GM12878 (cell line): ENCODE measurements at regions not wholly inside any gene's neighbourhood (a gene's known extent, or its start where the extent isn't known, plus 50 kb on each side); places are given as distances from the start of the nearest gene placed in this dataset.

Experiments used
- ATAC-seq: fragments of 200-7000 bp; cut with Tn5 transposase; 3 replicates; pipeline ENCODE4 v1.9.1; 2020; ENCODE audit warnings: mild to moderate bottlenecking, moderate library complexity
- BruUV-seq: library from RNA; stranded (reverse); fragments of 400-500 nt; replicated peaks from 2 replicates; lab custom pipeline; 2021; lab: Mats Ljungman, UMichigan
- CTCF ChIA-PET: fragments of 300-600 bp; sonication (Branson Sonifier 250); formaldehyde crosslinking; extraction: SDS; loops from one replicate; lab custom pipeline; 2021; ENCODE audit warnings: inconsistent platforms; lab: Yijun Ruan, JAX
- POLR2A ChIA-PET: fragments of 350-600 bp; formaldehyde crosslinking; extraction: SDS; loops from one replicate; lab custom pipeline; 2021; ENCODE audit warnings: inconsistent platforms; lab: Charles Lee
- RAD21 ChIA-PET: fragments of 300-600 bp; sonication (Branson Sonifier 250); formaldehyde crosslinking; loops from one replicate; lab custom pipeline; 2023; ENCODE audit warnings: antibody characterized with exemption; ENCODE audit not compliant: unreplicated experiment; lab: Charles Lee
- SMC1A ChIA-PET: fragments of 300-600 bp; sonication (Branson Sonifier 250); formaldehyde crosslinking; loops from one replicate; lab custom pipeline; 2023; ENCODE audit not compliant: unreplicated experiment, uncharacterized antibody; lab: Charles Lee
- DNase-seq: peaks from one replicate; pipeline ENCODE4 v3.0.0-alpha.2; 2011; ENCODE audit warnings: low read depth, low spot score
- FAIRE-seq: peaks from 3 replicates; lab custom pipeline; 2011; peaks lifted over from hg19 to GRCh38; lab: Jason Lieb, UNC
- H2AFZ ChIP-seq: 2 replicates; pipeline ENCODE4 v1.6.0; 2011; ENCODE audit warnings: low read depth, low read length, control low read depth; ENCODE audit not compliant: control insufficient read depth
- H3K27ac ChIP-seq: 2 replicates; pipeline ENCODE4 v1.5.1; 2011; ENCODE audit warnings: control low read depth; ENCODE audit not compliant: control insufficient read depth, insufficient read depth
- H3K27me3 ChIP-seq, 2 experiments: replicated peaks in 1 of 2; 2 replicates each; pipeline versions ENCODE4 v1.6.0 to v1.6.1; 2011; ENCODE audit warnings: low read length in 1 of 2; ENCODE audit not compliant: control insufficient read depth in 2 of 2, insufficient read depth in 2 of 2
- H3K36me3 ChIP-seq, 2 experiments: 2 replicates each; pipeline ENCODE4 v1.5.1; 2011; ENCODE audit warnings: low read length in 1 of 2; ENCODE audit not compliant: control insufficient read depth in 2 of 2, insufficient read depth in 2 of 2
- H3K4me1 ChIP-seq: 2 replicates; pipeline ENCODE4 v1.6.1; 2011; ENCODE audit warnings: mild to moderate bottlenecking, low read length, moderate library complexity, mixed read lengths; ENCODE audit not compliant: control insufficient read depth, insufficient read depth
- H3K4me2 ChIP-seq: 2 replicates; pipeline ENCODE4 v1.6.0; 2011; ENCODE audit warnings: control low read depth; ENCODE audit not compliant: control insufficient read depth, insufficient read depth
- H3K4me3 ChIP-seq: fragments of 200-600 bp; sonication (generic); 2 replicates; pipeline ENCODE4 v1.5.1; 2016
- H3K79me2 ChIP-seq: 2 replicates; pipeline ENCODE4 v1.6.0; 2011; ENCODE audit warnings: low read length; ENCODE audit not compliant: control insufficient read depth, insufficient read depth
- H3K9ac ChIP-seq: 2 replicates; pipeline ENCODE4 v1.8.0; 2011; ENCODE audit warnings: low read length, control low read depth, mixed read lengths; ENCODE audit not compliant: control insufficient read depth, insufficient read depth
- H3K9me3 ChIP-seq: replicated peaks from 3 replicates; pipeline ENCODE4 v1.5.1; 2011; ENCODE audit warnings: mild to moderate bottlenecking, low read length; ENCODE audit not compliant: control insufficient read depth, insufficient read depth
- H4K20me1 ChIP-seq: 2 replicates; pipeline ENCODE4 v1.6.0; 2011; ENCODE audit not compliant: control insufficient read depth, insufficient read depth
- EP300 ChIP-seq, 2 experiments: fragments of 150-350 bp in 1 of 2; IDR thresholded peaks; 2 replicates each; pipeline ENCODE4 v1.6.1; 2011 to 2012; ENCODE audit warnings: low read depth in 2 of 2, low read length in 2 of 2, borderline replicate concordance in 1 of 2, improper control_type of control experiment in 1 of 2, inconsistent platforms in 1 of 2; ENCODE audit not compliant: control insufficient read depth in 1 of 2
- KLF5 ChIP-seq: fragments of 450-650 bp; IDR thresholded peaks from 2 replicates; pipeline ENCODE4 v1.6.1; 2014; ENCODE audit warnings: mild to moderate bottlenecking; ENCODE audit not compliant: partially characterized antibody
- NR2C1 ChIP-seq: fragments of 450-650 bp; IDR thresholded peaks from 2 replicates; pipeline ENCODE4 v1.6.1; 2017; ENCODE audit warnings: antibody characterized with exemption, mild to moderate bottlenecking, moderate library complexity
- PAX8 ChIP-seq: fragments of 450-650 bp; IDR thresholded peaks from 2 replicates; pipeline ENCODE4 v1.6.1; 2017; ENCODE audit warnings: mild to moderate bottlenecking, moderate library complexity
- TARDBP ChIP-seq: IDR thresholded peaks from 2 replicates; pipeline ENCODE4 v1.6.1; 2016; ENCODE audit warnings: borderline replicate concordance
- TCF12 ChIP-seq: IDR thresholded peaks from 2 replicates; pipeline ENCODE4 v1.6.1; 2011; ENCODE audit warnings: low read depth, mild to moderate bottlenecking, low read length
- TCF7 ChIP-seq: IDR thresholded peaks from 2 replicates; pipeline ENCODE4 v1.6.1; 2014; ENCODE audit warnings: antibody characterized with exemption, borderline replicate concordance
- YBX1 ChIP-seq: fragments of 450-650 bp; IDR thresholded peaks from 2 replicates; pipeline ENCODE4 v1.6.1; 2016; ENCODE audit warnings: antibody characterized with exemption
- ZNF24 ChIP-seq: fragments of 450-650 bp; IDR thresholded peaks from 2 replicates; pipeline ENCODE4 v1.6.1; 2017; ENCODE audit warnings: antibody characterized with exemption, mild to moderate bottlenecking
- ZNF274 ChIP-seq: IDR thresholded peaks from one replicate; pipeline ENCODE4 v1.8.0; 2011; ENCODE audit not compliant: insufficient read length, insufficient read depth
- WGBS: methylation state at CpG from one replicate; pipeline ENCODE4 v1.1.6; 2016; ENCODE audit warnings: low lambda C conversion rate; ENCODE audit not compliant: insufficient replicate concordance, insufficient coverage; ENCODE audit errors: missing lambda C conversion rate; 5-methylcytosine and 5-hydroxymethylcytosine counted together
- in situ Hi-C: fragments of 300-500 bp; cut with MboI; formaldehyde crosslinking; loops from 9 replicates; pipeline ENCODE4 v1.14.3; 2018; ENCODE audit warnings: mixed read lengths
- intact Hi-C: fragments of 100-400 bp; cut with micrococcal nuclease; formaldehyde crosslinking; loops from one replicate; pipeline ENCODE4 v1.14.2; 2022; ENCODE audit not compliant: unreplicated experiment
- TF ChIP-seq, protein P1 (sequence below): IDR thresholded peaks from 2 replicates; pipeline ENCODE4 v1.6.1; 2012; ENCODE audit warnings: low read length, inconsistent platforms
- TF ChIP-seq, protein P2 (sequence below): fragments of 450-650 bp; IDR thresholded peaks from 2 replicates; pipeline ENCODE4 v1.6.1; 2017; ENCODE audit warnings: antibody characterized with exemption, mild to moderate bottlenecking, moderate library complexity

- Histone ChIP-seq H3K4me2 (no peak overlapping the region), H3K9me3 (no peaks in the 10 kb centered on the region), H3K9ac (no peak overlapping the region), H3K27me3 (no peaks in the 10 kb centered on the region), H3K27ac (no peak overlapping the region), H4K20me1 (no peaks in the 10 kb centered on the region), H3K4me3 (no peak overlapping the region), H3K4me1 (no peaks in the 10 kb centered on the region), H2AFZ (no peak overlapping the region), H3K79me2 (no peaks in the 10 kb centered on the region), H3K36me3 (no peaks in the 10 kb centered on the region)
- RAD21 ChIA-PET: no interaction called here
- CTCF ChIA-PET: interaction anchor here (1.1 kb wide), 1 partner anchor 19 kb away, joined by 3 read pairs; no protein-coding TSS in a partner anchor
- BruUV-seq: no TSS peak
- POLR2A ChIA-PET: no interaction called here
- no peak for DNase-seq
- FAIRE-seq: no peak
- intact Hi-C loops: no loop called here
- SMC1A ChIA-PET: interaction anchor here (0.8 to 1.9 kb wide), 2 partner anchors 10 to 12 kb away, joined by 3 to 5 read pairs; no protein-coding TSS in a partner anchor
- no peak for ATAC-seq
- no peak for TF ChIP-seq TARDBP
- in situ Hi-C loops: no loop called here
- WGBS: 67% methylated on average over 5 of the region's 5 CpGs
These were observed 185.2 kb upstream of the SLC38A2 start for GRCh38 chr12:46557539-46558373.

- no peaks in the 10 kb centered on the region for H3K4me1 ChIP-seq
- no peak overlapping the region for H3K4me2 ChIP-seq
- no peak overlapping the region for H3K4me3 ChIP-seq
- no peak for DNase-seq
- SMC1A ChIA-PET: interaction anchor here (1.7 kb wide), 1 partner anchor 10 kb away, joined by 8 read pairs; no protein-coding TSS in a partner anchor
- no peak for FAIRE-seq
- POLR2A ChIA-PET: no interaction called here
- H3K27me3 ChIP-seq: no peaks in the 10 kb centered on the region
- no peaks in the 10 kb centered on the region for H3K79me2 ChIP-seq
- no TSS peak for BruUV-seq
- in situ Hi-C loops: no loop called here
- H3K36me3 ChIP-seq: no peaks in the 10 kb centered on the region
- no peak overlapping the region for H2AFZ ChIP-seq
- intact Hi-C loops: no loop called here
- H3K9ac ChIP-seq: no peak overlapping the region
- no peak for ATAC-seq
- RAD21 ChIA-PET: no interaction called here
- CTCF ChIA-PET: no interaction called here
- no peaks in the 10 kb centered on the region for H3K9me3 ChIP-seq
- no peaks in the 10 kb centered on the region for H4K20me1 ChIP-seq
- WGBS: 69% methylated on average over 6 of the region's 6 CpGs
- H3K27ac ChIP-seq: no peak overlapping the region
- TF ChIP-seq, protein P1, sequence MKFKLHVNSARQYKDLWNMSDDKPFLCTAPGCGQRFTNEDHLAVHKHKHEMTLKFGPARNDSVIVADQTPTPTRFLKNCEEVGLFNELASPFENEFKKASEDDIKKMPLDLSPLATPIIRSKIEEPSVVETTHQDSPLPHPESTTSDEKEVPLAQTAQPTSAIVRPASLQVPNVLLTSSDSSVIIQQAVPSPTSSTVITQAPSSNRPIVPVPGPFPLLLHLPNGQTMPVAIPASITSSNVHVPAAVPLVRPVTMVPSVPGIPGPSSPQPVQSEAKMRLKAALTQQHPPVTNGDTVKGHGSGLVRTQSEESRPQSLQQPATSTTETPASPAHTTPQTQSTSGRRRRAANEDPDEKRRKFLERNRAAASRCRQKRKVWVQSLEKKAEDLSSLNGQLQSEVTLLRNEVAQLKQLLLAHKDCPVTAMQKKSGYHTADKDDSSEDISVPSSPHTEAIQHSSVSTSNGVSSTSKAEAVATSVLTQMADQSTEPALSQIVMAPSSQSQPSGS: no peak
- no peak for TF ChIP-seq ZNF274
- TF ChIP-seq PAX8: no peak
- TF ChIP-seq TCF7: no peak
- TF ChIP-seq NR2C1: no peak
- TF ChIP-seq, protein P2, sequence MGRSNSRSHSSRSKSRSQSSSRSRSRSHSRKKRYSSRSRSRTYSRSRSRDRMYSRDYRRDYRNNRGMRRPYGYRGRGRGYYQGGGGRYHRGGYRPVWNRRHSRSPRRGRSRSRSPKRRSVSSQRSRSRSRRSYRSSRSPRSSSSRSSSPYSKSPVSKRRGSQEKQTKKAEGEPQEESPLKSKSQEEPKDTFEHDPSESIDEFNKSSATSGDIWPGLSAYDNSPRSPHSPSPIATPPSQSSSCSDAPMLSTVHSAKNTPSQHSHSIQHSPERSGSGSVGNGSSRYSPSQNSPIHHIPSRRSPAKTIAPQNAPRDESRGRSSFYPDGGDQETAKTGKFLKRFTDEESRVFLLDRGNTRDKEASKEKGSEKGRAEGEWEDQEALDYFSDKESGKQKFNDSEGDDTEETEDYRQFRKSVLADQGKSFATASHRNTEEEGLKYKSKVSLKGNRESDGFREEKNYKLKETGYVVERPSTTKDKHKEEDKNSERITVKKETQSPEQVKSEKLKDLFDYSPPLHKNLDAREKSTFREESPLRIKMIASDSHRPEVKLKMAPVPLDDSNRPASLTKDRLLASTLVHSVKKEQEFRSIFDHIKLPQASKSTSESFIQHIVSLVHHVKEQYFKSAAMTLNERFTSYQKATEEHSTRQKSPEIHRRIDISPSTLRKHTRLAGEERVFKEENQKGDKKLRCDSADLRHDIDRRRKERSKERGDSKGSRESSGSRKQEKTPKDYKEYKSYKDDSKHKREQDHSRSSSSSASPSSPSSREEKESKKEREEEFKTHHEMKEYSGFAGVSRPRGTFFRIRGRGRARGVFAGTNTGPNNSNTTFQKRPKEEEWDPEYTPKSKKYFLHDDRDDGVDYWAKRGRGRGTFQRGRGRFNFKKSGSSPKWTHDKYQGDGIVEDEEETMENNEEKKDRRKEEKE: no peak
- no peak for TF ChIP-seq EP300 (IDR thresholded peaks at IDR 0.05; ENCODE audit: borderline replicate concordance in 1 of 2, control insufficient read depth in 1 of 2, low read depth in 2 of 2, low read length in 2 of 2)
- TF ChIP-seq TCF12: no peak
- no peak for TF ChIP-seq KLF5
- TF ChIP-seq YBX1: no peak
- no peak for TF ChIP-seq ZNF24
These were observed 184.4 kb upstream of the SLC38A2 start for GRCh38 chr12:46556819-46557524.
